Mucosa of stomach (tissue), 1 donor: ENCODE measurements at regions not wholly inside any gene's neighbourhood (a gene's known extent, or its start where the extent isn't known, plus 50 kb on each side); places are given as distances from the start of the nearest gene placed in this dataset.

Experiments
- H3K27me3 ChIP-seq: one replicate; pipeline ENCODE4 v1.7.0; 2013; ENCODE audit warnings: mild to moderate bottlenecking, low read length; ENCODE audit not compliant: control insufficient read depth, insufficient read depth
- H3K36me3 ChIP-seq: one replicate; pipeline ENCODE4 v1.7.0; 2013; ENCODE audit warnings: low read length; ENCODE audit not compliant: control insufficient read depth, insufficient read depth
- H3K4me1 ChIP-seq: one replicate; pipeline ENCODE4 v1.7.0; 2013; ENCODE audit warnings: mild to moderate bottlenecking, low read length; ENCODE audit not compliant: control insufficient read depth, insufficient read depth
- H3K4me3 ChIP-seq: one replicate; pipeline ENCODE4 v1.7.0; 2013; ENCODE audit warnings: low read length
- H3K9ac ChIP-seq: one replicate; pipeline ENCODE4 v1.7.0; 2013; ENCODE audit warnings: mild to moderate bottlenecking, low read length, moderate library complexity
- H3K9me3 ChIP-seq: one replicate; pipeline ENCODE4 v1.7.0; 2013; ENCODE audit warnings: mild to moderate bottlenecking, low read length, moderate library complexity; ENCODE audit not compliant: control insufficient read depth
- donor health status: Pancreatic carcinoma.

- Histone ChIP-seq H3K9me3 (no peaks in the 10 kb centered on the region), H3K27me3 (no peaks in the 10 kb centered on the region), H3K4me1 (no peaks in the 10 kb centered on the region), H3K4me3 (no peak overlapping the region), H3K36me3 (no peaks in the 10 kb centered on the region), H3K9ac (no peak overlapping the region)
Observed at GRCh38 chr14:54285030-54285429, 111.8 kb upstream of the CDKN3 start.

- H3K4me3 ChIP-seq = no peak overlapping the region
- H3K9ac ChIP-seq = no peak overlapping the region
Observed at GRCh38 chr14:54291491-54292191, 105.2 kb upstream of the CDKN3 start.

GRCh38 chr14:54294802-54295201 is 102.0 kb upstream of the CDKN3 start:
- Histone ChIP-seq H3K9me3 (no peaks in the 10 kb centered on the region), H3K4me3 (no peak overlapping the region), H3K27me3 (peaks cover 10% of the 10 kb centered on the region), H3K36me3 (no peaks in the 10 kb centered on the region), H3K9ac (no peak overlapping the region), H3K4me1 (peaks cover 6% of the 10 kb centered on the region)

More at GRCh38 chr14:54291491-54292191, 105.2 kb upstream of the CDKN3 start:
- no peaks in the 10 kb centered on the region for H3K9me3 ChIP-seq
- H3K4me1 ChIP-seq = no peaks in the 10 kb centered on the region
- H3K27me3 ChIP-seq = peaks cover 6% of the 10 kb centered on the region
- H3K36me3 ChIP-seq = no peaks in the 10 kb centered on the region

GRCh38 chr14:54299410-54300363 is 97.1 kb upstream of the CDKN3 start:
- H3K4me1 ChIP-seq = peaks cover 23% of the 10 kb centered on the region
- no peak overlapping the region for H3K4me3 ChIP-seq
- peaks cover 4% of the 10 kb centered on the region for H3K27me3 ChIP-seq
- no peak overlapping the region for H3K9ac ChIP-seq
- H3K9me3 ChIP-seq = no peaks in the 10 kb centered on the region
- H3K36me3 ChIP-seq = no peaks in the 10 kb centered on the region

- Histone ChIP-seq H3K9ac (no peak overlapping the region), H3K9me3 (no peaks in the 10 kb centered on the region)
Observed at GRCh38 chr14:54300881-54301280, 95.9 kb upstream of the CDKN3 start.

GRCh38 chr14:54301359-54301758 is 95.4 kb upstream of the CDKN3 start:
- no peak overlapping the region for H3K4me3 ChIP-seq
- no peaks in the 10 kb centered on the region for H3K36me3 ChIP-seq
- H3K9ac ChIP-seq = no peak overlapping the region

More at GRCh38 chr14:54300881-54301280, 95.9 kb upstream of the CDKN3 start:
- Histone ChIP-seq H3K36me3 (no peaks in the 10 kb centered on the region), H3K27me3 (peaks cover 4% of the 10 kb centered on the region), H3K4me3 (no peak overlapping the region), H3K4me1 (peaks cover 23% of the 10 kb centered on the region)

GRCh38 chr14:54306806-54307205 is 90.0 kb upstream of the CDKN3 start:
- no peaks in the 10 kb centered on the region for H3K36me3 ChIP-seq
- no peaks in the 10 kb centered on the region for H3K4me1 ChIP-seq
- H3K9me3 ChIP-seq = no peaks in the 10 kb centered on the region
- no peaks in the 10 kb centered on the region for H3K27me3 ChIP-seq
- no peak overlapping the region for H3K9ac ChIP-seq
- no peak overlapping the region for H3K4me3 ChIP-seq

More at GRCh38 chr14:54301359-54301758, 95.4 kb upstream of the CDKN3 start:
- Histone ChIP-seq H3K4me1 (peaks cover 23% of the 10 kb centered on the region), H3K27me3 (peaks cover 4% of the 10 kb centered on the region), H3K9me3 (no peaks in the 10 kb centered on the region)

- Histone ChIP-seq H3K9me3 (no peaks in the 10 kb centered on the region), H3K27me3 (no peaks in the 10 kb centered on the region), H3K4me1 (no peaks in the 10 kb centered on the region), H3K4me3 (no peak overlapping the region), H3K9ac (no peak overlapping the region), H3K36me3 (no peaks in the 10 kb centered on the region)
Observed at GRCh38 chr14:54309615-54310014, 87.2 kb upstream of the CDKN3 start.

- H3K27me3 ChIP-seq = no peaks in the 10 kb centered on the region
- H3K4me1 ChIP-seq = no peaks in the 10 kb centered on the region
- no peaks in the 10 kb centered on the region for H3K36me3 ChIP-seq
- no peak overlapping the region for H3K4me3 ChIP-seq
- no peaks in the 10 kb centered on the region for H3K9me3 ChIP-seq
- no peak overlapping the region for H3K9ac ChIP-seq
Observed at GRCh38 chr14:54310151-54310850, 86.5 kb upstream of the CDKN3 start.

GRCh38 chr14:54310851-54311228 is 86.0 kb upstream of the CDKN3 start:
- Histone ChIP-seq H3K27me3 (no peaks in the 10 kb centered on the region), H3K9me3 (no peaks in the 10 kb centered on the region), H3K4me3 (no peak overlapping the region), H3K36me3 (no peaks in the 10 kb centered on the region), H3K4me1 (no peaks in the 10 kb centered on the region), H3K9ac (no peak overlapping the region)

GRCh38 chr14:54312166-54312801 is 84.5 kb upstream of the CDKN3 start:
- Histone ChIP-seq H3K36me3 (no peaks in the 10 kb centered on the region), H3K4me1 (no peaks in the 10 kb centered on the region), H3K9ac (no peak overlapping the region), H3K4me3 (no peak overlapping the region), H3K9me3 (no peaks in the 10 kb centered on the region), H3K27me3 (no peaks in the 10 kb centered on the region)
